ENCODE measurements at regions not wholly inside any gene's neighbourhood (a gene's known extent, or its start where the extent isn't known, plus 50 kb on each side); places are given as distances from the start of the nearest gene placed in this dataset.

GRCh38 chr7:114180556-114181266 is 233.9 kb upstream of the FOXP2 start:
- H3K27ac ChIP-seq (ENCODE audit: low read depth in 1 of 2, low read length in 2 of 2): no peak overlapping the region
- no peaks in the 10 kb centered on the region for H3K27me3 ChIP-seq (ENCODE audit: control insufficient read depth in 4 of 4, insufficient read depth in 4 of 4, low read length in 3 of 4)
- DNase-seq (ENCODE audit: low spot score): no peak
- H3K4me3 ChIP-seq (ENCODE audit: low read depth in 1 of 3, low read length in 3 of 3): no peak overlapping the region
- H3K4me1 ChIP-seq (ENCODE audit: control insufficient read depth in 4 of 4, insufficient read depth in 4 of 4, low read length in 3 of 4): peaks cover 0 to 7% (median 5%) of the 10 kb centered on the region in 4 donors
- H3K9ac ChIP-seq (ENCODE audit: low read depth in 1 of 2, low read length in 2 of 2): no peak overlapping the region
- H3K36me3 ChIP-seq (ENCODE audit: control insufficient read depth in 4 of 4, insufficient read depth in 3 of 4, low read depth in 1 of 4, low read length in 3 of 4): no peaks in the 10 kb centered on the region
- H3K9me3 ChIP-seq (ENCODE audit: control insufficient read depth in 4 of 4, low read length in 3 of 4): no peaks in the 10 kb centered on the region
- TF ChIP-seq RAD21 (IDR thresholded peaks at IDR 0.05): no peak
- TF ChIP-seq JUND (IDR thresholded peaks at IDR 0.05): no peak
- no peak for TF ChIP-seq FOXA1 (IDR thresholded peaks at IDR 0.05)
- no peak for TF ChIP-seq ZBTB33 (IDR thresholded peaks at IDR 0.05)

GRCh38 chr7:114175125-114175524 is 239.5 kb upstream of the FOXP2 start:
- Histone ChIP-seq H3K36me3 (ENCODE audit: control insufficient read depth in 4 of 4, insufficient read depth in 3 of 4, low read depth in 1 of 4, low read length in 3 of 4) (no peaks in the 10 kb centered on the region), H3K27me3 (ENCODE audit: control insufficient read depth in 4 of 4, insufficient read depth in 4 of 4, low read length in 3 of 4) (no peaks in the 10 kb centered on the region), H3K9ac (ENCODE audit: low read depth in 1 of 2, low read length in 2 of 2) (no peak overlapping the region), H3K4me1 (ENCODE audit: control insufficient read depth in 4 of 4, insufficient read depth in 4 of 4, low read length in 3 of 4) (no peaks in the 10 kb centered on the region), H3K27ac (ENCODE audit: low read depth in 1 of 2, low read length in 2 of 2) (no peak overlapping the region), H3K4me3 (ENCODE audit: low read depth in 1 of 3, low read length in 3 of 3) (no peak overlapping the region), H3K9me3 (ENCODE audit: control insufficient read depth in 4 of 4, low read length in 3 of 4) (no peaks in the 10 kb centered on the region)
- WGBS: 89% methylated on average over 4 of the region's 4 CpGs
- no peak for DNase-seq (ENCODE audit: low spot score)
- no peak for TF ChIP-seq NR2F2 (IDR thresholded peaks at IDR 0.05)

GRCh38 chr7:114173170-114173890 is 241.3 kb upstream of the FOXP2 start:
- peaks cover 0 to 10% (median 6%) of the 10 kb centered on the region in 4 donors for H3K4me1 ChIP-seq (ENCODE audit: control insufficient read depth in 4 of 4, insufficient read depth in 4 of 4, low read length in 3 of 4)
- no peak overlapping the region for H3K27ac ChIP-seq (ENCODE audit: low read depth in 1 of 2, low read length in 2 of 2)
- H3K4me3 ChIP-seq (ENCODE audit: low read depth in 1 of 3, low read length in 3 of 3): no peak overlapping the region
- no peak overlapping the region for H3K9ac ChIP-seq (ENCODE audit: low read depth in 1 of 2, low read length in 2 of 2)
- DNase-seq (ENCODE audit: low spot score): no peak
- H3K36me3 ChIP-seq (ENCODE audit: control insufficient read depth in 4 of 4, insufficient read depth in 3 of 4, low read depth in 1 of 4, low read length in 3 of 4): no peaks in the 10 kb centered on the region
- TF ChIP-seq FOXA2 (IDR thresholded peaks at IDR 0.05) (no peak), HNF4G (IDR thresholded peaks at IDR 0.05) (no peak), ZBTB33 (IDR thresholded peaks at IDR 0.05) (no peak), NR2F2 (IDR thresholded peaks at IDR 0.05) (no peak), ATF3 (IDR thresholded peaks at IDR 0.05) (no peak), MAX (IDR thresholded peaks at IDR 0.05) (no peak), CTCF (IDR thresholded peaks at IDR 0.05; ENCODE audit: low read depth, low read length, missing input control) (no peak)
- no peaks in the 10 kb centered on the region for H3K9me3 ChIP-seq (ENCODE audit: control insufficient read depth in 4 of 4, low read length in 3 of 4)
- H3K27me3 ChIP-seq (ENCODE audit: control insufficient read depth in 4 of 4, insufficient read depth in 4 of 4, low read length in 3 of 4): no peaks in the 10 kb centered on the region
- WGBS: 95% methylated on average over 3 of the region's 3 CpGs

Measured in liver (tissue), 8 donors.